ENCODE measurements at regions not wholly inside any gene's neighbourhood (a gene's known extent, or its start where the extent isn't known, plus 50 kb on each side); places are given as distances from the start of the nearest gene placed in this dataset.
A peak's percentile ranks its signal among the peaks of the same experiment; 100 is the strongest.

DNA sequence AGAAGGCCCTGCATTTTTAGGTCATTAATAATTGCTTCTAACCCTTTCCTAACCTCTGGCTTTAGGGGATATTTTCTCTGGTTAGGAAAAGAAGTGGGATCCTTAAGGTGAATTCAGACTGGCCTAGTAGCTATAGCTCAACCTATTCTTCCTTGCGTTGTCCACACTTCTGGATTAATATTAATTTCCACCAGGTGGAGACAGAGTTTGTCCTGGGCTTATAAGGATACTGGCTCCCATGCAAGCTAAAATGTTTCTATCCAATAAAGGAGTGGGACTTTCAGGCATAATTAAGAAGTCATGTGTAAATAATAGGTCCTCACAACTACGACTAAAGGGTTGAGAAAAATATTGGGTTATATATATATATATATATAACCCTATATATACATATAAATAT, 860.0 kb upstream of the POU3F4 start:
- H3K27me3 ChIP-seq (ENCODE audit: insufficient read depth): no peaks in the 10 kb centered on the region
- no peak overlapping the region for H3K4me3 ChIP-seq (ENCODE audit: low read depth in 2 of 2, low read length in 1 of 2)
- H3K79me2 ChIP-seq (ENCODE audit: insufficient read depth): no peaks in the 10 kb centered on the region
- H3F3A ChIP-seq (replicated peaks; ENCODE audit: insufficient read depth): no peaks in the 10 kb centered on the region
- H3K4me2 ChIP-seq: no peak overlapping the region
- no peak for DNase-seq
- no peak overlapping the region for H3K27ac ChIP-seq (ENCODE audit: low read depth in 2 of 2, low read length in 1 of 2)
- H3K9me3 ChIP-seq: no peaks in the 10 kb centered on the region
- TF ChIP-seq FOSL2 (IDR thresholded peaks at IDR 0.05; ENCODE audit: borderline replicate concordance, low read depth): no peak
- 0 out of 2 replicates have a peak, but pooled peaks have one; percentile 7 for TF ChIP-seq SMC3 (IDR thresholded peaks at IDR 0.05; ENCODE audit: low read depth, low read length)
- TF ChIP-seq POLR2AphosphoS5 (IDR thresholded peaks at IDR 0.05; ENCODE audit: low read depth, low read length): no peak
- TF ChIP-seq MEF2A (IDR thresholded peaks at IDR 0.05; ENCODE audit: borderline replicate concordance, low read depth): no peak
- TF ChIP-seq, protein P1, sequence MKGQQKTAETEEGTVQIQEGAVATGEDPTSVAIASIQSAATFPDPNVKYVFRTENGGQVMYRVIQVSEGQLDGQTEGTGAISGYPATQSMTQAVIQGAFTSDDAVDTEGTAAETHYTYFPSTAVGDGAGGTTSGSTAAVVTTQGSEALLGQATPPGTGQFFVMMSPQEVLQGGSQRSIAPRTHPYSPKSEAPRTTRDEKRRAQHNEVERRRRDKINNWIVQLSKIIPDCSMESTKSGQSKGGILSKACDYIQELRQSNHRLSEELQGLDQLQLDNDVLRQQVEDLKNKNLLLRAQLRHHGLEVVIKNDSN (IDR thresholded peaks at IDR 0.05; ENCODE audit: borderline replicate concordance, low read depth): no peak
- TF ChIP-seq TEAD4 (IDR thresholded peaks at IDR 0.05; ENCODE audit: borderline replicate concordance, insufficient read depth): no peak
- TF ChIP-seq TCF12 (IDR thresholded peaks at IDR 0.05): no peak
- no peak for TF ChIP-seq FOXM1 (IDR thresholded peaks at IDR 0.05; ENCODE audit: low read depth)
- peak; percentile 28; the same call in 1 of the 2 replicates for TF ChIP-seq RAD21 (IDR thresholded peaks at IDR 0.05; ENCODE audit: low read length)
- TF ChIP-seq, protein P2, sequence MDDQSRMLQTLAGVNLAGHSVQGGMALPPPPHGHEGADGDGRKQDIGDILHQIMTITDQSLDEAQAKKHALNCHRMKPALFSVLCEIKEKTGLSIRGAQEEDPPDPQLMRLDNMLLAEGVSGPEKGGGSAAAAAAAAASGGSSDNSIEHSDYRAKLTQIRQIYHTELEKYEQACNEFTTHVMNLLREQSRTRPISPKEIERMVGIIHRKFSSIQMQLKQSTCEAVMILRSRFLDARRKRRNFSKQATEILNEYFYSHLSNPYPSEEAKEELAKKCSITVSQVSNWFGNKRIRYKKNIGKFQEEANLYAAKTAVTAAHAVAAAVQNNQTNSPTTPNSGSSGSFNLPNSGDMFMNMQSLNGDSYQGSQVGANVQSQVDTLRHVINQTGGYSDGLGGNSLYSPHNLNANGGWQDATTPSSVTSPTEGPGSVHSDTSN (IDR thresholded peaks at IDR 0.05): no peak
- TF ChIP-seq RFX5 (IDR thresholded peaks at IDR 0.05; ENCODE audit: low read length): no peak
- TF ChIP-seq, protein P3, sequence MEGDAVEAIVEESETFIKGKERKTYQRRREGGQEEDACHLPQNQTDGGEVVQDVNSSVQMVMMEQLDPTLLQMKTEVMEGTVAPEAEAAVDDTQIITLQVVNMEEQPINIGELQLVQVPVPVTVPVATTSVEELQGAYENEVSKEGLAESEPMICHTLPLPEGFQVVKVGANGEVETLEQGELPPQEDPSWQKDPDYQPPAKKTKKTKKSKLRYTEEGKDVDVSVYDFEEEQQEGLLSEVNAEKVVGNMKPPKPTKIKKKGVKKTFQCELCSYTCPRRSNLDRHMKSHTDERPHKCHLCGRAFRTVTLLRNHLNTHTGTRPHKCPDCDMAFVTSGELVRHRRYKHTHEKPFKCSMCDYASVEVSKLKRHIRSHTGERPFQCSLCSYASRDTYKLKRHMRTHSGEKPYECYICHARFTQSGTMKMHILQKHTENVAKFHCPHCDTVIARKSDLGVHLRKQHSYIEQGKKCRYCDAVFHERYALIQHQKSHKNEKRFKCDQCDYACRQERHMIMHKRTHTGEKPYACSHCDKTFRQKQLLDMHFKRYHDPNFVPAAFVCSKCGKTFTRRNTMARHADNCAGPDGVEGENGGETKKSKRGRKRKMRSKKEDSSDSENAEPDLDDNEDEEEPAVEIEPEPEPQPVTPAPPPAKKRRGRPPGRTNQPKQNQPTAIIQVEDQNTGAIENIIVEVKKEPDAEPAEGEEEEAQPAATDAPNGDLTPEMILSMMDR (IDR thresholded peaks at IDR 0.05): peak; percentile 32
- no peak for TF ChIP-seq FOXJ3 (CRISPR knock-in tag; IDR thresholded peaks at IDR 0.05)
- TF ChIP-seq, protein P4, sequence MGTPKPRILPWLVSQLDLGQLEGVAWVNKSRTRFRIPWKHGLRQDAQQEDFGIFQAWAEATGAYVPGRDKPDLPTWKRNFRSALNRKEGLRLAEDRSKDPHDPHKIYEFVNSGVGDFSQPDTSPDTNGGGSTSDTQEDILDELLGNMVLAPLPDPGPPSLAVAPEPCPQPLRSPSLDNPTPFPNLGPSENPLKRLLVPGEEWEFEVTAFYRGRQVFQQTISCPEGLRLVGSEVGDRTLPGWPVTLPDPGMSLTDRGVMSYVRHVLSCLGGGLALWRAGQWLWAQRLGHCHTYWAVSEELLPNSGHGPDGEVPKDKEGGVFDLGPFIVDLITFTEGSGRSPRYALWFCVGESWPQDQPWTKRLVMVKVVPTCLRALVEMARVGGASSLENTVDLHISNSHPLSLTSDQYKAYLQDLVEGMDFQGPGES (IDR thresholded peaks at IDR 0.05; ENCODE audit: low read depth, low read length): no peak
- POLR2A ChIA-PET: no interaction called here
- no peaks in the 10 kb centered on the region for H3K9me2 ChIP-seq
- CTCF ChIA-PET: no interaction called here
- no peaks in the 10 kb centered on the region for H3K36me3 ChIP-seq (replicated peaks in 1 of 2; ENCODE audit: control insufficient read depth in 1 of 2, insufficient read depth in 2 of 2, low read length in 1 of 2)
- H4K20me1 ChIP-seq (ENCODE audit: insufficient read depth): no peaks in the 10 kb centered on the region
- H3K9ac ChIP-seq: no peak overlapping the region
- H3K4me1 ChIP-seq (ENCODE audit: control insufficient read depth in 1 of 2, insufficient read depth in 2 of 2, low read depth in 1 of 2, low read length in 1 of 2): no peaks in the 10 kb centered on the region
- no peak overlapping the region for H2AFZ ChIP-seq (ENCODE audit: low read depth)
- WGBS (ENCODE audit: low lambda C conversion rate): 13% methylated on average over 2 of the region's 2 CpGs

DNA sequence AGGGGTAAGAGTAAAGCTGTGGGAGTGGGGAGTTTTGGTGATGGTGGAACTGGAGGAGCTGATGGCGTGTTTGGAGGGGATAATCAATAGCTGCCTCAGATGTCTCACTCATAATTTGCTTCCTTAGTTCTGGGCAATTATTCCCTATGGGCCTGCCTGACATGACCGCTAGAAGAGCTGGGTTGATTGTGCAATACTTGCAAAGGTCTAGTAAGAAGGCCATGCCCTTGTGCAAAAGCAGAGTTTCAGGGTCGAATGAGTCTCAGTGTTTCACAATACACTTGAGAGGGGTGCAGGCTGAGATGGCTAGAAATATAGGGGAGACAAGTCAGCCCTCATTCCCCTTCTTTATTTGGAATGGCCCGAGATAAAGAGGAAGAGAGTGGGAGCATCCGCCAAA, 858.4 kb upstream of the POU3F4 start:
- no peak overlapping the region for H3K4me3 ChIP-seq (ENCODE audit: low read depth in 2 of 2, low read length in 1 of 2)
- no peak overlapping the region for H2AFZ ChIP-seq (ENCODE audit: low read depth)
- H3K9me2 ChIP-seq: no peaks in the 10 kb centered on the region
- H3K27ac ChIP-seq (ENCODE audit: low read depth in 2 of 2, low read length in 1 of 2): no peak overlapping the region
- ChIA-PET POLR2A (no interaction called here), CTCF (no interaction called here)
- no peaks in the 10 kb centered on the region for H3K9me3 ChIP-seq
- H3K36me3 ChIP-seq (replicated peaks in 1 of 2; ENCODE audit: control insufficient read depth in 1 of 2, insufficient read depth in 2 of 2, low read length in 1 of 2): no peaks in the 10 kb centered on the region
- no peak for TF ChIP-seq NFIC (IDR thresholded peaks at IDR 0.05; ENCODE audit: borderline replicate concordance)
- no peak for TF ChIP-seq NRF1 (IDR thresholded peaks at IDR 0.05; ENCODE audit: low read depth, low read length)
- TF ChIP-seq EP300 (IDR thresholded peaks at IDR 0.05; ENCODE audit: borderline replicate concordance in 1 of 2, low read depth in 1 of 2, low read length in 1 of 2): no peak
- TF ChIP-seq, protein P2 (IDR thresholded peaks at IDR 0.05): no peak
- H4K20me1 ChIP-seq (ENCODE audit: insufficient read depth): no peaks in the 10 kb centered on the region
- H3K79me2 ChIP-seq (ENCODE audit: insufficient read depth): no peaks in the 10 kb centered on the region
- H3K27me3 ChIP-seq (ENCODE audit: insufficient read depth): no peaks in the 10 kb centered on the region
- 6% methylated on average over 5 of the region's 5 CpGs for WGBS (ENCODE audit: low lambda C conversion rate)
- H3K9ac ChIP-seq: no peak overlapping the region
- no peaks in the 10 kb centered on the region for H3K4me1 ChIP-seq (ENCODE audit: control insufficient read depth in 1 of 2, insufficient read depth in 2 of 2, low read depth in 1 of 2, low read length in 1 of 2)
- no peaks in the 10 kb centered on the region for H3F3A ChIP-seq (replicated peaks; ENCODE audit: insufficient read depth)
- no peak overlapping the region for H3K4me2 ChIP-seq
- DNase-seq: no peak

Measured in SK-N-SH (cell line).